ENCODE measurements at regions not wholly inside any gene's neighbourhood (a gene's known extent, or its start where the extent isn't known, plus 50 kb on each side); places are given as distances from the start of the nearest gene placed in this dataset.

- no peak overlapping the region for H3K4me3 ChIP-seq (ENCODE audit: low read depth, low read length)
- no peak for TF ChIP-seq CTCF (IDR thresholded peaks at IDR 0.05; ENCODE audit: control insufficient read depth, extremely low read depth, insufficient read depth)
- no peak for DNase-seq (ENCODE audit: low read depth)
These were observed 147.3 kb downstream of the UNC5CL start for GRCh38 chr6:40891686-40892085.

DNA sequence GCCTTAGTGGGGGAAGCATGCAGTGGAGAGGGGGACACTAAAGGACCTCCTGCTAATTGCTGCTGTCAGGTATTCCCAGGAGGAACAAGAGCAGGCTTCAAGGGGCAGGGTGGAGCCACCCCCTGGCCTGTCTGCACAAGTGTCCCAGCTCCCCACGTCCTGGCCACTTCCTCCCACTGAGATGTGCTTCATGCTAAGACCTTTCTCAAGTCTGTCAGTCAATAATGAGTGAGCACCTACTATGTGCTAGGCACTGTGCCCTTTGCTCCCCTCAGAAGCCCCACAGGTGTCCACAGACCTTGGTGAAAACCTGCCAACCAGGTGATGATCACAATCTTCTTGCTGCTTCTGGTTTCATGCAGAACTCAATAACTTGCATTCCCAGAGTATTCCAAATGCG lies 147.9 kb downstream of the UNC5CL start:
- TF ChIP-seq CTCF (IDR thresholded peaks at IDR 0.05; ENCODE audit: control insufficient read depth, extremely low read depth, insufficient read depth), result no peak
- no peak for DNase-seq (ENCODE audit: low read depth)
- H3K4me3 ChIP-seq (ENCODE audit: low read depth, low read length), result no peak overlapping the region

DNA sequence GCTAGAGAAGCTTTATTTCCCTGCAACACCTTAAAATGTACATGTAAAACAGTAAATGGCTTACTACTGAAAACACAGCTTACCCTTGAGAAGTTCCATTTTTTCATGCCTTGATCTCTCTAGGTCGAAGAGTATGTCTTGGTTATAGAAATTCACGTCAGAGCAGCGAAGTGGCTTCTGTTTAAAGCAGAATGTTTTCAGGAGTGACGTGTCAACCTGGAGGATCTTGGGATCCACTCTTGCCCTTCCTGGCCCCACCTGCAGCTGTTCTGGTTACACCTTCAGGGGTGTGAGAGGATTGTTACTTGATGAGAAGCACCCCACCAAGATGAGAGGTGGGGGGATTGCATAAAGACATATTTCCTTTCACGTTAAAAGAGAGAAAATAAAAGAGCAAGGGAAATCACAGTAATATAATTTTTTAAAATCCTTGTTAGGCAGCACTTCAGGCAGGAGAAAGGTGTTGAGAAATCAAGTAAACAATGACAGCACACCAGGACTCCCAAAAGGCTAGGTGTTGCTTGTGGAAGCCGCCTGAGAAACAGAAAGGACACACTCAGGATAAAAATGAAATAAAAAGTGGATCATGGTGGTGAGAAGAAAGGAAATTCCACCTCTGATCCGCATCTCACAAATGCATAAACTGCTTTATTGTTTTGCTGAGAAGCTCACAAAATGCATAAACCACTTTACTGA lies 149.7 kb downstream of the UNC5CL start:
- TF ChIP-seq CTCF (IDR thresholded peaks at IDR 0.05; ENCODE audit: control insufficient read depth, extremely low read depth, insufficient read depth), result no peak
- H3K4me3 ChIP-seq (ENCODE audit: low read depth, low read length), result no peak overlapping the region
- DNase-seq (ENCODE audit: low read depth), result no peak

- DNase-seq (ENCODE audit: low read depth), result no peak
- no peak overlapping the region for H3K4me3 ChIP-seq (ENCODE audit: low read depth, low read length)
- no peak for TF ChIP-seq CTCF (IDR thresholded peaks at IDR 0.05; ENCODE audit: control insufficient read depth, extremely low read depth, insufficient read depth)
These were observed 150.5 kb downstream of the UNC5CL start for GRCh38 chr6:40888456-40888990.

DNA sequence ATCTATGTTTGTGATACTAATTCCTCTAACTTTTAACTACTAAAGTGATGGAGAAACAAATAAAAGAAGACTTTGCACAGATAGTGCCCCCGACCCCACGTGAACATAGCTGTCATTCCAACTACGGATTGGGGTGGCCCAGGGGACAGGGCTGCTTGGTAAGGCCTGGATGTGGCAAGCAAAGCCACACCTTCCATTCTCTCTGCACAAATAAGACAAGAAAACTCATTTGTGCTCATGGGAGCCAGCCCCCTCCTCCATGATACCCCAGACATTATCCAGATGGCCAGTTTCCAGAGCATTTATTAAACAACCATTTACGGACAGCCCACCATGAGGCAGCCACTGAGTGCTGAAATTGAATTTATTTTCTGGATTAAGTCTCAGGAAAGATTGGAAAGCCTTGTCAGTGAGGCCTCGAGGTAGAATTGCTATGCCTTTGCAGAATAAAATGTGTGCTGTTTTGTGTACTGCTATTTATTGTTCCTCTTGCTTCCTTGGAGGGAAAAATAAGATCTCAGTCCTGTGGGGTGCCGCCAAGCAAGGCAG lies 151.2 kb downstream of the UNC5CL start:
- no peak for DNase-seq (ENCODE audit: low read depth)
- no peak for TF ChIP-seq CTCF (IDR thresholded peaks at IDR 0.05; ENCODE audit: control insufficient read depth, extremely low read depth, insufficient read depth)
- H3K4me3 ChIP-seq (ENCODE audit: low read depth, low read length), result no peak overlapping the region

GRCh38 chr6:40887079-40887791 lies 151.8 kb downstream of the UNC5CL start:
- DNase-seq (ENCODE audit: low read depth), result no peak
- no peak for TF ChIP-seq CTCF (IDR thresholded peaks at IDR 0.05; ENCODE audit: control insufficient read depth, extremely low read depth, insufficient read depth)
- no peak overlapping the region for H3K4me3 ChIP-seq (ENCODE audit: low read depth, low read length)

Data from LNCaP clone FGC (cell line).